Middle frontal gyrus (tissue), 1 donor: ENCODE measurements at regions not wholly inside any gene's neighbourhood (a gene's known extent, or its start where the extent isn't known, plus 50 kb on each side); places are given as distances from the start of the nearest gene placed in this dataset.

Source experiments
- DNase-seq: peaks from one replicate; pipeline ENCODE4 v3.0.0-alpha.2; 2015; ENCODE audit warnings: low spot score; ENCODE audit errors: extremely low spot score

DNA sequence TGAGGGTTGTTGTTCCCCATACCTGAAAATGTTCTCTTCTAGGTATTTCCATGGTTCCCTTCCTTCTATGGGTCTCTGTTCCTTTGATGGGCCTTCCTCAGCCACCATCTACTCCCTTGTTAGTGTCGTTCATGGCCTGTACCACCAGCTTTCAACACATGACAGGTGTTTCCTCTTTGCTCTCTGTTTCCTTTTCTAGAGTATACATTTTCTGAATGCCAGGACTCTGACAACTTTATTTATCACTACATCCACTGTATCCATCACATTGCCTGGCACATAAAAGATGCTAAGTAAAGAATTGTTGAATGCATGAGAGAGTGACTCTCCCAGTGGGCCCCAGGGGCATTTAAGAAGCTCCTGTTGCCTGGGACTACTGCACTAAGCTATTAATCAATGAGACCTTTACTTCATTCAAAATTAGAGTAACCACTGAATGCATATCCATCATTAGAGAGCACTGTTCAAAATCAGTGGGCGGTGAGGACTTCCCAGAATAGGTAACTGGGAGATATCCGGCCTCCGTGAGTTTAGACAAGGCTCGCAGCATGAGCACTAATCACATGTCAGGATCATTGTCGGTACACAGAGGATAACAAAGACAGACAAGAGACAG lies 255.0 kb downstream of the CBLN1 start:
- DNase-seq = no peak

DNA sequence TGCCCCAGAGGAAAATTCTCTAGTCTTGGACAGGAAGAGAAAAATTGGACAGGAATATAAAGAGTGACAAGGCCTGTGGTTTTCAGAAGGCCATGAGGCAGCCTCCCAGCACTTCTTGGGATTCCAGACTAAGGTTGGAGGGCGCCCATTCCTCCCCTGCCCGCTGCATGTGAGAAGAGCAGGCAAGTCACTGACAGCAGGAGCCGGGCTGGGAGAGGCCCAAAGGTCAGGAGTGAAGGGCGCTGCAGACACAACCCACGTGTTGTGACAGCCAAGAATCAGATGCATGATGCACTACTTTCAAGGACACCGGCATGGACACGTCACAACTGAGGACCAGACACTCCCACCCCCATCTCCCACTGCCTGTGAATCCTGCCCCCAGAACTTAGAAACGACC lies 256.7 kb downstream of the CBLN1 start:
- no peak for DNase-seq

DNA sequence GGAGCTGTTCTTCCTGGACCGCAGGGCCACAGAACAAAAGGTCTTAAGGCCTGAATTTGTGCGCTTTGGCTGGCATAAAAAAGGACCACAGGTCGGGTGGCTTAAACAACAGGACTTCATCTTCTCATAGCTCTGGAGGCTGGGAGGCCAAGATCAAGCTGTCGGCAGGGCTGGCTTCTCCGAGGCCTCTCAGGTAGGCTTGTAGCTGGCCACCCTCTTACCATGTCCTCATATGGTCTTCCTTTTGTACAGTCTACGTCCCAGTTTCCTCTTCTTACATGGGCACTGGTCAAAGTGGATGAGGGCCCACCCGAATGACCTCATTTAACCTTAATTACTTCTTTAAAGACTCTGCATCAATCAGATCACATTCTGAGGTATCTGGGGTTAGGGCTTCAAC lies 257.6 kb downstream of the CBLN1 start:
- DNase-seq = no peak

DNA sequence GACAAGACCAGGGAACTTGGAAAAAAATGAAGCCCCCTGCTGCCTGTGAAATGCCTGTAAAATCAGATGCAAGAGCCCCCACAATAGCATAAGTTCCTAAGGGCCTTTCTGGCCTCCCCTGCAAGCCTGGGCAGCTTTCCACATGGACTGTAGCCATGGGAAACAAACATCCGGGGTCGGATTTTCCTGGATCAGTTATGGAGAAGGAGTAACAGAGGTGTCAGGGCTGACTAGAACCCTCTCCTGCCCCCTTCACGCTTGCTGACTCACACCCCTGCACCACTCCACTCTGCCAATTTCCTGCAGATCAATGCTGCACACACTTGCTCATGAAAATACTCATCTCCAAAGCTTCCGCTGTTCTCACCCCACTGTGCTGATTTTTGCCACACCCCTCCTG lies 258.6 kb downstream of the CBLN1 start:
- DNase-seq = no peak

DNA sequence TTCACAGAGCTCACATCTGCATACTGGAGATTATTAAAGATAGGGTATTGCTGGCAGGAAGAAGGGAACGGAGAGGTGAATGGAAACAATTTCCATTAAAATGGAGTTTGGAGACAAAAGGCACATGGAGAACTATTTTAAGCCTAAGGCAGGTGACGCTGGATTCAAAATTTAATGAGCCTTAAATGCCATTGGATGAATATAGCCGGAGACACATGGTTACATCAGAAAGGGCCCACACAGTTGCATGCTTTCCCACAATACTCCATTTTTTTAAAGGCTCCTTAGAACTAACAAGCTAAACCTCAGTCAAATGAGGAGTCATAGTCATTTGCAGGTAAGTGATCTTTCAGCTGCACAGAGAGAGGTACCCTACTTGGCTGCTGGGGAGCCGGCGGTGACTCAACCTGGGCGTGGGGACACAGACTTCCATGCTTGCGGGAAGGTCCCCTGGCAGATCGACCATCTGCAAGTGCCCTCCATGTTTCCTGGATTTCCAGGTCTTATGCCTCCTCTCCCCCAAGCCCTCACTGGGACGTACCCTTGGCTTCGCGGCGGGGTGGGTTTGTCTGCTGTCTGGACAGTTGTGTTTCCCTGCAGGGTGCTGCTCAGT lies 259.2 kb downstream of the CBLN1 start:
- no peak for DNase-seq

DNA sequence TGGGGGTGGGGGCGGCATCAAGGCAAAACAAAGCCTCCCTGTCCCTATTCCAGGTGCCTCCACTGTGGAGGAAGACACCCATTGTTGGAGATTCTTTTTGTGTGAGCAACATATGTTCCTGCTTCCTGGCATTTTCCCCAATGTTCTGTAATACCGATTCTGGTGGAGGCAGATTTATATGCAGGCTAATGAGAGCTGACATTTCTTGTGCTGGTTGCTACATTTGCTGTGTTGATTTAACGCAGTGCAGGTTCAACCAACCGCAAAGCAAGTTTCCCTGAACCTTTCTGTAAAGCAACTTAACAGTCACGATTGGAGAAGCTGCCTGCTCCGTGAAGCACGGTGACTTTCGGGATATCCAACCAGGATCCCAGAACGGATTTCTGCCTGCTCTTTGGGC lies 260.5 kb downstream of the CBLN1 start:
- DNase-seq = no peak

DNA sequence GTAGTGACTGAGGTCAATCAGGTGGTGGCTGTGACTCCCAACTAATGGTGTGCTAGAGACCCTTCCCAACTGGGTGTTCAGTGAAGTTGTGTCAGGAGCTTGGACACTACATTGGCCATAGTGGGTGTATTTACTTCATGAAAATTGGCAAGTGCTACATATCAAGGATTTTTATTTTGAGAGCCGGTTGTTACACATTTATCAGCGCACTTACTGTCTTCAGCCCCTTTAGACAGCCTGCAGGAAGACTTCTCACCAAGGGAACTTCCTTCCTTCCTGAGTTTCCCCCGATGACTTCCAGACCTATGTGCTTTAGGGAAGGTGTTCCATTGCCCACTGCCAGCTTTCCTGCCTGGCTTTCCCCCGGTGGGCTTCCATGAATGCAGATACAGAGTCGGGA lies 261.2 kb downstream of the CBLN1 start:
- no peak for DNase-seq

DNA sequence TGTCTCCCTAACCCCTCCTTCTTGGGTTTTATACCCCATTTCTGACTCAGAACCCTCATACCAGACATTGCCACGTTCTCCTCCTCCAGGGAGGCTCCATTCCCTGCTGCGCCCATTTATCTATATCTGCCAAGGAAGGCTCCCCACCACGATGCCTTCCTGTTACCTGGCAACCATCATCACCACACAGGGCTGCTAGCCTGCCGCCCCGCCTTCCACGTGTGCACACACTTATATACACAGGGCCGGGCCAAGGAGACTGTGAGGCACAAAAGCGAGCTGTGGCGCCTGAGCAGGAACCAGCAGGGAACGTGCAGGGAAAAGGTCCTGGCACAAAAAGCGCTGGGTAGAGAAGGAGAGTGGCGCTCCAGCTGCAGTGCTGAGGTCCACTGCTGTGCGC lies 261.8 kb downstream of the CBLN1 start:
- DNase-seq = no peak

DNA sequence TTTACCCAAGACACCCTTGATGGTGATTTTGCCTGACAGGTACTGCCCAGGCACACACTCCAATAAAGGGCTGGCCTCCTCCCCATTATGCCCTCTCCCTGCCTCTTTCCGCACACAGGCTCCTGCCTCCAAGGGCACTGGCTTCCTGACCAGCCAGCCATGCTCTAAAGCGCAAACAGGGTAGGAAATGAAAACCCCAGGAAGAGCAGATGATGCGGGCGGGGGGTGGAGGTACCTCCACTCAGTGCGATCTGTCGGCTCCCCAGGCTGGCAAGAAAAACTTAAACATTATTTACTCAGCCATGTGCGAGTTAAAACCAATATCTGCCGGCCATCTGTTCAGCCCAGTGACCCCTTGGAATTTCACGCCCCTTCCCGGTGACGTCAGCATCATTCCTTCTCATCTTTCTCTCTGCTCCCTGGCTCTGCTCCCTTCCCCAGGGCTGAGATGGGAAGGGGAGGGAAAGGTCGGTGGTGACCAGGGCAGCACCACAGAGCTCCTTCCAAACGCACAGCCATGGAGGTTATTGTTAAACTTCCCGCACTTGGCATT lies 262.5 kb downstream of the CBLN1 start:
- no peak for DNase-seq

DNA sequence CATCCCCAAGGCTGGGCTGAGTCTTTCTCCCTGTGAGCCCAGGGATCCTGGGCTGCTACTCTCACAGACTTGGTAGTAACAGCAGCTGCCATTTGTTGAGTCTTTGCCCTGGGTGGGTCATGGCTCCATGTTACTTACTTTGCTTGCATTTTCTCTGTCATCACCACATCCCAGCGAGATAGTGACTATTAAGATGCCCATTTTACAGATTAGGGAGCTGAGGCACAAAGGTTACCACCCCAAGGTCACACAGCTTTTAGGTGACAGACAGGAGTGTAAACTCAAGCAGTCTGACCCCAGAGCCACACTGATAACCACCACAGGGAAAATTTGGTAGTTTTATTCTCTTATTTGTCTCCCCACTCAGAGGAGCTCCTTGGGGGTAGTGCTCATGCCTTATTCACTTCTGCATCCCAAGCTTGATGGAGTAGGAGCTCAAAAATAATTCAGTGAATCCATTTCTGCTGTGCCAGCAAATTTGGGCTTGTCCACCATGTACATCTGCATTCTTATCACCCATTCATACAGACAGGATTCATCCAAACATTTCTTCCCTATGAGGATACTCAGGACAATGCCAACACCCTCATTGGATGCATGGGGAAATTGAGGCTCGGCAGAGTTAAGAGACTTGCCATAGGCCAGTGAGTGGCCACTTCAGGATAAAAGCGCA lies 263.2 kb downstream of the CBLN1 start:
- no peak for DNase-seq

DNA sequence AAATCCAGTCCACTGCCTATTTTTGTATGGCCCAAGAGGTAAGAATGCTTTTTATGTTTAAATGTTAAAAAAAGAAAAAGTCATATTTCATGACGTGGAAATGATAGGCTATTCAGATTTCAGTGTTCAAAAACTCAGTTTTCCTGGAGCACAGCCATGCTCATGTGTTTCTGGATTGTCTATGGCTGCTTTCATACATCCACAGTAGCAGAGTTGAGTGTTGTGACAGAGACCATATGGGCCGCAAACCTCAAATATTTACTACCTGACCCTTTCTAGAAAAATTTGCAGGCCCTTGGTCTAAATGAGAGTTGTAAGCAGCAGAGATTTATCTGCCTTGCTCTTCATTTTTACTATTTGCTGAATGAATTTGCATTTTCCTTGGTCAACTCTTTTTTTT lies 264.1 kb downstream of the CBLN1 start:
- DNase-seq = no peak

DNA sequence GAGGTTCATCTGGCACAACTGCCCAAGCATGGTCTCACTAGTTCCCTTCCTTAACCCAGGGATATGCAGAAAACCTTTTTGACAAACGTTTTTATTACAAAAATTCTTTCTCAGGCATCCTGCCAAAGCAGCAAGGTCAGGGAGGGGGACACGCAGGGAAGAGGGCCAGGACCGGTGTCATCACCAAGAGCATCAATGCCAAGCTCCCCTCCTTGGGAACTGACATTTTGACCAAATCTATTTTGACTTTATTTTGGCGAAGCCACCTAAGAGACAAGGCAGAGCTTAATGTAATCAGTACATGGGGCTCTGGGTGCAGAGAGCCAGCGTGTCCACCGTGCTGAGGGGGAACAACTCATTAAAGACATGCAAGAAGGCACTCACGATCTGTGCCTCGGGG lies 265.2 kb downstream of the CBLN1 start:
- no peak for DNase-seq

DNA sequence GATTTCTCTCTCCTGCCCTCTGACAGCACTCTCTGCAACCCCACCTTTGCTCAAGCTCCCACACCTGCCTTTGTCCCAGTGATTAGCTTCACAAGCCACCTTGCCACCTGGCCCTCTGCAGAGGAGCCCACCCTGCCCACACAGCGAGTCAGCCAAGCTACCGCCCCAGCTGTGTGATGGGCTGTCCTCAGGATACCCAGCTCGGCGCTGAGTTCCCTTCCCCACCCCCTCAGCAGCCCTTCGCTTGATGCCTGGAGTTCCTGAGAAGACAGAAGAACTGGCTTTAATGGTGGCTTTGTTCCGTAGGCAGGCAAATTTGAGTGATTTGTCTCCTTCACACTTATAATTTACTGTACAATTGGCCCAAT lies 266.4 kb downstream of the CBLN1 start:
- DNase-seq = no peak

DNA sequence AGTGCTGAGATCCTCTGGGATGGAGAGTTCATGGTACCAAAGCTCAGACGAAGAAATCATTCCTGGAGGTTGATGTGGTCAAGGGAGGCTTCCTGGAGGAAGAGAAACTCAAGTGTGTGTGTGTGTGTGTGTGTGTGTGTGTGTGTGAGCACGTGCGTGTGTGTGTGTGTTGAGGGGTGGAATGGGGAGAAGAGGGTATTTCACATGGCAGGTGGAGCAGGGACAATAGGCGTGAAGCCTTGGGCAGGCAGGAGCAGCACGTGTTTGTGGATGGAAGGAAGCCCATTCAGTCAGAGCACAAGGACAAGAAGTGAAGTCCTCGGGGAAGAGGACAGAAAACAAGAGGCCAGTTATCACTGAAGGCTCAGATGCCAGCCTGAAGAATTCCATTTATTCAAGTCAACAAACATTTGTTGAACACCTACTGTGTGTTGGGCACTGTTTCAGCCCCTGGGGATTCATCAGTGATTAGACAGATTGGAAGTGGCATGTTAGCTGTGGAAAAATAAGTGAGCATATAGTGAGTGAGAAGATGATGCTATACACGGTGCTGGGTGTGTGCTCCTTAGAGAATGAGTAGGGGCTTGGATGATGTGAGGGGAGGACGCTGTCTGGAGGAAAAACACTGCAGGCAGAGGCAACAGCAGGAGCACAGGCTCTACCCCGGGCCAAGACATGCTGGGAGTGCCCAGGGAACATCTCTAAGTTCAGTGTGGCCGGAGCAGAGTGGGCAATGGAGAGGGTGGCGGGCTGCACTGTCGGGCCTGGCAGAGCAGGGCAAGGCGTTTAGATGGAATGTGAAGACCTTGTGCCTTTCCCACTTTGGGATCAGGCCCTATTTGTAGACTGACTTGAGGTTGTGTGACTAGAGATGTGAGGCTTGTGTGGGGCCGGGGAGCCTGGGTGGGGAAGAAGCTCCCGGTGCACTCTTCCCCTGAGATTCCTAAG lies 267.1 kb downstream of the CBLN1 start:
- DNase-seq = no peak

DNA sequence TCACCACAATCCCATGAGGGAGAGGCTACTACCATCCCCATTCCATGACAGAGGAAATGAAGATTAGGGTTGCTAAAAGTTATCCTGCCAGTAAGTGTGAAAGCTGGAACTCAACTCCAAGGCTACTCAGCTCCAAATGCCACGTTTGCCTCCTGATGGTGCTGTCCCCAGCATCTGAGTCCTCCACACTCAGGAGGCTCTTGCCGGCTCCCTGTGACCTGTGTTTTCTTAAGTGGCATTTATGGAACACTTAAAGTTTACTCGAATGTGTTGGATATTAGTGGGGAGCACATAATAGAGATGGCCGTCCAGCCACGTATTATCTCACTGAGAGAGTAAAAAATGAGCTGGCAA lies 267.9 kb downstream of the CBLN1 start:
- DNase-seq = no peak

DNA sequence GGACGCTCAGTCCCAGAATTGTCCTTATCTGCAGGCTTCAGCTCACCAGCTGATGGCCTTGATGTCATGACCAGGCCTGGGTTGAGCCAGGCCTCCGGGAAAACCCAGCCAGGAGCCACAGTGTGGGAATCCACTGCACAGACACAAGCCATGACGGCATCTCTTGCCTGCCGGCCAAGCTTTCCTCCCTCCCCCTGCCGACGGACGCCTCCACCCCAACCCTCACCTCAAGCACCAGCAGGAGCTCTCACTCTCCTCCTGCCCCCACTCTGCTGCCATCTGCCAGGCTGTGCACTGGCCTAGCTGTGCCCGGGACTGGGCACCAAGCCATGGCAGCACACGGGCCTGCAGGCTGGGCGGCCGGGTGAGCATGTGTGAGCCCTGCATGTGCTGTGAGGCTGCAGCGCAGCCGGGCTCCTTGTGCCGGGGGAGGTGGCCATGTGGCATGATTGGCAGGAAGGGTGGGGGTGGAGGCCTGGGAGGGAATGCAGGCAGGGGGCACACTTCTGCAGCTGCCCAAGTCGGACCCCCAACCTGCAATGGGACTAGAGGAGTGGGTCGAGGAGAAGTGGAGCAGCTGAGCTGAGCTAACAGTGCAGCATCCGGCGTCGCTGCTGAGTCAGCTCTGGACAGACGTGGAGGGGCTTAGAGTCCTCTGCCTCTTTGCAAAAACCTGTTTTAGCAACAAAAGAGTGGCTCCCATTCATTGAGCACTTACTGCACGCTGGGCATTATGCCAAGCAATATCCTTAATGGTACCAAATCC lies 268.5 kb downstream of the CBLN1 start:
- DNase-seq = no peak

DNA sequence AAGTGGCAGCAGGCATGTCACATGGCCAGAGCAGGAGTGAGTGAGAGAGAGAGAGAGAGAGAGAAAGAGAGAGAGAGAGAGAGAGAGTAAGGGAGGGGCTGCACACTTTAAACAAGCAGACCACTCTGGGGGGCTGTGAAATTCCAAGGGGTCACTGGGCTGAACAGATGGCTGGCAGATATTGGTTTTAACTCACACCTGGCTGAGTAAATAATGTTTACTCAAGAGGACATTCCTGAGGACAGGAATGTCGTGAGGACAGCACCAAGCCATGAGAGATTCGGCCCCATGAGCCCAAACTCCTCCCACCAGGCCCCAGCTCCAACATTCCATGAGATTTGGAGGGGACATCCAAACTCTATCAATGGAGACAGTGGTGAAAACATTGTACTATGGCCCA lies 269.7 kb downstream of the CBLN1 start:
- DNase-seq = no peak

DNA sequence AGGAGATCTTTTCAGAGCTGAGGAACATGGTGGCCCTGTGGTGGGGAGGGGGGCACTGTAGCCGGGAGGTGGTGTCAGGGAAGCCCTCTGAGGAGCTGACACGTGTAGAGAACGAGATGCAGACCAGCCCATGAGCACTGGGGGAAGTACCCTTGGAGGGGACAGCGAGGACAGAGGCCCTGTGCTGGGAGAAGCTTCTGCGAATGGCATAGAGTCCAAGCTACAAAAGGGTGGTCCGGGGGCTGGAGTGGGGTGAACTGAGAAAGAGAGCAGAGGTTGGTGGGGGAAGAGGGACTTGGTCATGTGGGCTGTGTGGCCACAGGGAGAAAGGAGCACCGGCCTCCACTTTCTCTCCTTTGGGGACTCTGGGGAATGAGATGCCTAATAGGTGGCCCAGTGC lies 270.8 kb downstream of the CBLN1 start:
- DNase-seq = no peak

DNA sequence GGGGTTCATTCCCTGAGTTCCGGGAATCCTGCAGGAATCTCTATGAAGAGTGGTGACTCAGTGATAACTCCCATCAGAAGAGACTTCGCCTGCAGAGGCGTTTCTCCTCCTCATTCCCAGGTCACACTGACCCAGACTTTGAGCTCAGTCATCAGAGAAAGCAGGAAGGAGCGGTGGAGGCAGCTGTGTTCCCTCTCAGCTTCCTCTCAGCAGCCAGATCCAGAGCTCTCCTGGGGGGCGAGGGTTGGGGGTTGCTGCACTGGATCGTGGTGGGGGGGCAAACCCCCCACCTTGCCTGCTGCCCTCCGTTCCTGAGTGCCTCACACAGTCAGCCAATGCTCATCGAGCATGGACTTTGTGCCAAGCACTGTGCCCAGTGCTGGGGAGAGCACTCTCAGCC lies 271.2 kb downstream of the CBLN1 start:
- DNase-seq = no peak

DNA sequence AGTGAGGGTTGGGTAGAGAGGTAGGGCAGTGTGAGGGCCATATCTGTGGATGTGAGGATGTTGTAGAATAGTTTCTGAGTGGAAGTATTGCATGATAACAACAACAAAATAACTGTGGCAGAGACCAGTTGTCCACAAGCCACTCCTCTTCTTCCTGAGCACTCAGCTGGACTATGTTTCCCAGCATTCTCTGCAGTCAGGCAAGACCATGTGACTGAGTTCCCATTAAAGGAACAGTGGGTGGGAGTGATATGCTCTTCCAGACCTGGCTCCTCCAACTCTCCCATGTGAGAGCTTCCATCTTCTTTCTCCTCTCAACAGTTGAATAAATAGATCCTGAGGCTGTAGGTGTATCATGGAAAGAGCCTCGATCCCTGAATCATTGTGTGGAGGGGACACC lies 272.4 kb downstream of the CBLN1 start:
- DNase-seq = no peak

DNA sequence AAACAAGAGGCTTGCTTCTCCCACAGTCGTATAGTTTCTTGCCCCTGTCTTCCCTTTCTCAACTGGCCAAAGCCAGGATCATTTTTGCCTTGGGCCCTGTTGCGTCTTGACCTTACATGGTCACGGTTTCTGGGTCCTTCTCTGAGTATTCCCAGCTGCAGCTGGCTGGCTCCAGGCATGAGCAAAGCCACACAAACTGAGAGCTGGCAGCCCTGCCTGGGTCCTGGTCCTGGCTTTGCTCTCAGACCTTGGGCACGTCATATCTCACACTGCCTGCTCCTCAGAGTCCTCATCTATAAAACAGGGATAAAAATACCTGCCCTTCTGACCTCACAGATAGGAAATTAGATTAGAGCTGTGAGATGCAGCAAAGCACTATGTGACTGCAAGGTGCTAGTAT lies 277.6 kb downstream of the CBLN1 start:
- no peak for DNase-seq
